SU-DHL-6 (cell line): ENCODE measurements at regions not wholly inside any gene's neighbourhood (a gene's known extent, or its start where the extent isn't known, plus 50 kb on each side); places are given as distances from the start of the nearest gene placed in this dataset.

Source experiments
- H2AFZ ChIP-seq: fragments of 200-600 bp; sonication (generic); 2 replicates; pipeline ENCODE4 v1.6.1; 2014; ENCODE audit warnings: low read depth, mild to moderate bottlenecking, moderate library complexity, mixed read lengths, antibody characterized with exemption, low read length; ENCODE audit not compliant: severe bottlenecking
- H3F3A ChIP-seq: fragments of 200-600 bp; shearing (Covaris generic); 2 replicates; pipeline ENCODE4 v1.6.0; 2016; ENCODE audit warnings: antibody characterized with exemption, mild to moderate bottlenecking; ENCODE audit not compliant: insufficient read depth
- H3K27ac ChIP-seq: fragments of 200-600 bp; sonication (generic); 2 replicates; pipeline ENCODE4 v1.5.1; 2016; ENCODE audit warnings: low read depth, mild to moderate bottlenecking, low read length, moderate library complexity, mixed read lengths
- H3K27me3 ChIP-seq: fragments of 200-600 bp; sonication (generic), shearing (Covaris generic); 2 replicates; pipeline ENCODE4 v1.6.0; 2014; ENCODE audit warnings: mild to moderate bottlenecking, low read length
- H3K36me3 ChIP-seq: fragments of 200-600 bp; sonication (generic); 2 replicates; pipeline ENCODE4 v1.6.1; 2014; ENCODE audit warnings: mild to moderate bottlenecking, low read length, mixed read lengths
- H3K4me2 ChIP-seq: fragments of 300-600, 200-600 bp; shearing (Covaris generic), sonication (generic); 2 replicates; pipeline ENCODE4 v1.6.0; 2014; ENCODE audit warnings: low read length, low read depth, mild to moderate bottlenecking; ENCODE audit not compliant: poor library complexity, severe bottlenecking
- H3K4me3 ChIP-seq: fragments of 200-600 bp; sonication (generic); 2 replicates; pipeline ENCODE4 v1.5.1; 2014; ENCODE audit warnings: antibody characterized with exemption, low read length, mild to moderate bottlenecking, mixed read lengths; ENCODE audit not compliant: insufficient read depth, poor library complexity, severe bottlenecking
- H3K79me2 ChIP-seq: fragments of 200-600 bp; sonication (generic); 2 replicates; pipeline ENCODE4 v1.6.1; 2014; ENCODE audit warnings: mild to moderate bottlenecking, low read length, moderate library complexity; ENCODE audit not compliant: insufficient read depth
- H3K9ac ChIP-seq: fragments of 200-600 bp; sonication (generic); 2 replicates; pipeline ENCODE4 v1.7.0; 2014; ENCODE audit warnings: mild to moderate bottlenecking, low read length
- H3K9me2 ChIP-seq: fragments of 200-600 bp; sonication (generic); replicated peaks from 2 replicates; pipeline ENCODE4 v1.6.1; 2014; ENCODE audit warnings: low read length; ENCODE audit not compliant: insufficient read depth
- H3K9me3 ChIP-seq: fragments of 200-600 bp; sonication (generic); 2 replicates; pipeline ENCODE4 v1.6.1; 2014; ENCODE audit warnings: low read length, mixed read lengths; ENCODE audit not compliant: insufficient read depth
- H4K20me1 ChIP-seq: fragments of 200-600 bp; sonication (generic); 2 replicates; pipeline ENCODE4 v1.6.1; 2014; ENCODE audit warnings: low read depth, mild to moderate bottlenecking, antibody characterized with exemption, low read length, moderate library complexity, mixed read lengths
- EZH2phosphoT487 ChIP-seq: fragments of 200-600 bp; sonication (generic), shearing (Covaris generic); conservative IDR thresholded peaks from 2 replicates; pipeline ENCODE4 v1.6.1; 2018; ENCODE audit warnings: mild to moderate bottlenecking, antibody characterized with exemption, low read length, moderate library complexity, mixed read lengths
- TF ChIP-seq, protein P1 (sequence below): fragments of 200-600 bp; sonication (generic); IDR thresholded peaks from one replicate; pipeline ENCODE4 v1.5.1; 2017; ENCODE audit warnings: antibody characterized with exemption, mild to moderate bottlenecking, low read length, moderate library complexity; ENCODE audit not compliant: insufficient read depth, poor library complexity, severe bottlenecking

DNA sequence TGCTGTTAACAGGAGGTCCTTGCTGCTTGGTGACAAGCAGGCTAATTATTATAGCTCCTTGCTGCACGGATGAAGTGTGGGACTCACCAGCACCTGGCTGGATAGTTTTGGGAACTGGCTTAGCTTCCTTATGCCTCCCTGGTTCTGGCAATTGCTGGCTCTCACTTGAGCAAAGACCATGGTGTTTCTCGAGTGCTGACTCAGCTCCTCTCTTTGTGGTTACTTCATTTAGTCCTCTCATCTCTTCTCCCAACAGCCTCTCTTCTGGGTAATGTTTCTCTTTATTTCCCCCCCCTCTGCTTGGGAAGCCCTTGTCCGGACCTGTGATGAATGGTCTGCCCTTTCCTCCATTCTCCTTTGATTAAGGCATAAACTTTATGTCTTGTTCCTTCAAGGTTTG is 100.4 kb downstream of the CBLL2 start:
- H3K27ac ChIP-seq, result no peak overlapping the region
- TF ChIP-seq, protein P1, sequence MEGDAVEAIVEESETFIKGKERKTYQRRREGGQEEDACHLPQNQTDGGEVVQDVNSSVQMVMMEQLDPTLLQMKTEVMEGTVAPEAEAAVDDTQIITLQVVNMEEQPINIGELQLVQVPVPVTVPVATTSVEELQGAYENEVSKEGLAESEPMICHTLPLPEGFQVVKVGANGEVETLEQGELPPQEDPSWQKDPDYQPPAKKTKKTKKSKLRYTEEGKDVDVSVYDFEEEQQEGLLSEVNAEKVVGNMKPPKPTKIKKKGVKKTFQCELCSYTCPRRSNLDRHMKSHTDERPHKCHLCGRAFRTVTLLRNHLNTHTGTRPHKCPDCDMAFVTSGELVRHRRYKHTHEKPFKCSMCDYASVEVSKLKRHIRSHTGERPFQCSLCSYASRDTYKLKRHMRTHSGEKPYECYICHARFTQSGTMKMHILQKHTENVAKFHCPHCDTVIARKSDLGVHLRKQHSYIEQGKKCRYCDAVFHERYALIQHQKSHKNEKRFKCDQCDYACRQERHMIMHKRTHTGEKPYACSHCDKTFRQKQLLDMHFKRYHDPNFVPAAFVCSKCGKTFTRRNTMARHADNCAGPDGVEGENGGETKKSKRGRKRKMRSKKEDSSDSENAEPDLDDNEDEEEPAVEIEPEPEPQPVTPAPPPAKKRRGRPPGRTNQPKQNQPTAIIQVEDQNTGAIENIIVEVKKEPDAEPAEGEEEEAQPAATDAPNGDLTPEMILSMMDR, result no peak
- TF ChIP-seq EZH2phosphoT487, result no peak
- H2AFZ ChIP-seq, result no peak overlapping the region
- H3K36me3 ChIP-seq, result no peaks in the 10 kb centered on the region
- H3K4me2 ChIP-seq, result no peak overlapping the region
- no peaks in the 10 kb centered on the region for H3F3A ChIP-seq
- no peaks in the 10 kb centered on the region for H3K27me3 ChIP-seq
- H3K4me3 ChIP-seq, result no peak overlapping the region
- no peak overlapping the region for H3K9ac ChIP-seq
- H3K9me3 ChIP-seq, result no peaks in the 10 kb centered on the region
- H3K79me2 ChIP-seq, result no peaks in the 10 kb centered on the region
- H3K9me2 ChIP-seq, result no peaks in the 10 kb centered on the region
- no peaks in the 10 kb centered on the region for H4K20me1 ChIP-seq

DNA sequence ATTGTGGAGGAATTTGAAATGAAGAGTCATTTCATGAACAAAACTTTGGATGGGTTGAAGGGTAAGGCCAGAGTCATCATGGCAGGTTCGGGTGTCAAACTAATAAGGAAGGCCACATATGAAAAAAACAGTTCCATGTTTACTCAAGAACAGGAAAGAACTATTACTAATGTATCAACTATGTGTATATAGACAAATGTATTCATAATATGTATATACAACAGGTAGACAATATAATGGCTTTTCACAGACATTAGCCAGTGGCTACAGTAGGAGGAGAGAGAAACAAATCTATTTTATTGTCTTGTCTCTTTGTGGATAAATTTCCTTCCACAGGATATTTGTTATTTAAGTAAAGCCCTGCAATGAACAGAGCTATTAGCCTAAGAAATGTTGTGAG is 101.1 kb downstream of the CBLL2 start:
- no peak for TF ChIP-seq EZH2phosphoT487
- TF ChIP-seq, protein P1, result no peak
- no peaks in the 10 kb centered on the region for H4K20me1 ChIP-seq
- no peak overlapping the region for H3K4me3 ChIP-seq
- no peaks in the 10 kb centered on the region for H3K79me2 ChIP-seq
- no peaks in the 10 kb centered on the region for H3K9me3 ChIP-seq
- no peaks in the 10 kb centered on the region for H3F3A ChIP-seq
- no peak overlapping the region for H3K27ac ChIP-seq
- no peak overlapping the region for H3K4me2 ChIP-seq
- H3K9me2 ChIP-seq, result no peaks in the 10 kb centered on the region
- no peak overlapping the region for H3K9ac ChIP-seq
- no peaks in the 10 kb centered on the region for H3K36me3 ChIP-seq
- no peaks in the 10 kb centered on the region for H3K27me3 ChIP-seq
- H2AFZ ChIP-seq, result no peak overlapping the region

DNA sequence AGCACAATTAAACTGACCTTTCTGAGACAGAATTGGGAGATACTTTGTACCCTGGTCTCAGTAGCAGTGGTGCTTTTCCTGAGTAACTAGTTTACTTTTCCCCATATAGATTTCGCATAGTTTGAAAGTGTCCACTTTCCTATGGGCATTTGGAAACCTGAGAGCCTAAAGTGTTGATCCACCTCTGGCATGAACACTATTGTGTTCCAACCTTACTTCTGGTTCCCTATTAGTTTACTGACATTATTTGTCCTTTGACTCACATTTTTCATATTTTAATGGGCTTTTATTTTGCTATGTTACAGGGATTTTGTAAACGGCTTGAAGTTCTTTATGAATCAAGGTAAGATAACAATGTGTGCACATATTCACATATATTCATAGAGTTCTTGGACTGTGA is 103.7 kb downstream of the CBLL2 start:
- H3K4me2 ChIP-seq, result no peak overlapping the region
- no peak overlapping the region for H3K9ac ChIP-seq
- no peaks in the 10 kb centered on the region for H3K9me3 ChIP-seq
- H2AFZ ChIP-seq, result no peak overlapping the region
- H3K27ac ChIP-seq, result no peak overlapping the region
- no peaks in the 10 kb centered on the region for H3K27me3 ChIP-seq
- H3K4me3 ChIP-seq, result no peak overlapping the region
- H4K20me1 ChIP-seq, result no peaks in the 10 kb centered on the region
- H3F3A ChIP-seq, result no peaks in the 10 kb centered on the region
- TF ChIP-seq, protein P1, result no peak
- no peak for TF ChIP-seq EZH2phosphoT487
- H3K36me3 ChIP-seq, result no peaks in the 10 kb centered on the region
- H3K9me2 ChIP-seq, result no peaks in the 10 kb centered on the region
- no peaks in the 10 kb centered on the region for H3K79me2 ChIP-seq

DNA sequence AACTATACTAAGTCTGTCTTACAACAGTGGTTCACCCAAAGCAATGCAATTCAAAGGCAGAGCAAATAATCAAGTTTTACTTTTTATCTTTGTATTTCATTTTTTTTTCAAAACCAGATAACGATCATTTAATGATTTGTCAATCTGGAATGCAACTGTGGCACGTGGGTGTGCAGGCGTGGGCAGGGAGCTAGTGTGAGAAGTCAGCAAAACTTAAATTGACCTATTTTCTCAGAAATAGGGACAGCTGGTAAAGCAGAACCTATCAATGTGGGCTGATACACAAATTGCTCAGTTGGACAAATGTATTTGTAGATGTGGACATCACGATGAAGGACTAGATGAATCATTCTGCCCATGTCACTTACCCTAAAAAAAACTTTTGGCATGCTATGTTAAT is 105.6 kb downstream of the CBLL2 start:
- Histone ChIP-seq H3K4me3 (no peak overlapping the region), H3K9ac (no peak overlapping the region), H3K79me2 (no peaks in the 10 kb centered on the region), H3K9me3 (no peaks in the 10 kb centered on the region), H3K9me2 (no peaks in the 10 kb centered on the region), H3K27me3 (no peaks in the 10 kb centered on the region), H3K4me2 (no peak overlapping the region), H4K20me1 (no peaks in the 10 kb centered on the region), H3K36me3 (no peaks in the 10 kb centered on the region), H2AFZ (no peak overlapping the region), H3F3A (no peaks in the 10 kb centered on the region), H3K27ac (no peak overlapping the region)
- no peak for TF ChIP-seq EZH2phosphoT487
- TF ChIP-seq, protein P1, result no peak
